ENCODE measurements at regions not wholly inside any gene's neighbourhood (a gene's known extent, or its start where the extent isn't known, plus 50 kb on each side); places are given as distances from the start of the nearest gene placed in this dataset.

DNA sequence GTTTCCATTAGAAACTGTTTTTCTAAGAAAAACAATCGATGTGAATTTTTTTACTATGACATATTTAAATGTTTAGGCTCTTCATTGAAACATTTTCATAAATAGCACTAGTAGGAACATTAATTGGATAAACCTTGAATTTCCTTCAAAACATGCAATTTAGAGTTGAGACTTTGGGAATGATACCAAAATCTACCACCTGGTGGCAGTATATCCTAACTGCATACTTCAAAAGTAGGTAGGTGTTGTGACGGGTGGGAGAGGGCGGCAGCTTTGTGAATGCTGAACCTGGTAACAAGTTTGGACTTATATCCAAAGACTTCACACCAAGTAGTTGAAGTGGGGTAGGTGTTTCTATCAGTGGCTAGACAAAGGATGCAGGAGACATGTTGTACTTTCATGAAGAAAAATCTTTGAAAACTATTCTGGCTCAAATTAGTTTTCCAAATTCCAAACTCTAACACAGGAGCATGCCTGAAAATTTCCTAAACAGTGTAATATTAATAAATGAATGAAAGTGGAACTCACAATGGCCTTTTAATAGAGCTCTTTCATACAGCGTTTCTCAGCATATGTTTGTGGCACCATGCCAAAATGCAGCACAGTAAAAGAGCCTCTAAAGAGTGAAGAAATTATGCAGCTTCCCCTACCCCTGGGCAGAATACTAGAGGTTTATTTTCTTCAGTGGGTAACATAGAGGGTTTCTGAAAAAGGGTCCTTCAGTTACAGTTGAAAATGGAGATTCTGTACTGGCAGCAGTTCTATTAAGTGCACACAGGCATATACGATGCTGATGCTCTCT, 201.0 kb upstream of the TPK1 start:
- TF ChIP-seq, protein P1, sequence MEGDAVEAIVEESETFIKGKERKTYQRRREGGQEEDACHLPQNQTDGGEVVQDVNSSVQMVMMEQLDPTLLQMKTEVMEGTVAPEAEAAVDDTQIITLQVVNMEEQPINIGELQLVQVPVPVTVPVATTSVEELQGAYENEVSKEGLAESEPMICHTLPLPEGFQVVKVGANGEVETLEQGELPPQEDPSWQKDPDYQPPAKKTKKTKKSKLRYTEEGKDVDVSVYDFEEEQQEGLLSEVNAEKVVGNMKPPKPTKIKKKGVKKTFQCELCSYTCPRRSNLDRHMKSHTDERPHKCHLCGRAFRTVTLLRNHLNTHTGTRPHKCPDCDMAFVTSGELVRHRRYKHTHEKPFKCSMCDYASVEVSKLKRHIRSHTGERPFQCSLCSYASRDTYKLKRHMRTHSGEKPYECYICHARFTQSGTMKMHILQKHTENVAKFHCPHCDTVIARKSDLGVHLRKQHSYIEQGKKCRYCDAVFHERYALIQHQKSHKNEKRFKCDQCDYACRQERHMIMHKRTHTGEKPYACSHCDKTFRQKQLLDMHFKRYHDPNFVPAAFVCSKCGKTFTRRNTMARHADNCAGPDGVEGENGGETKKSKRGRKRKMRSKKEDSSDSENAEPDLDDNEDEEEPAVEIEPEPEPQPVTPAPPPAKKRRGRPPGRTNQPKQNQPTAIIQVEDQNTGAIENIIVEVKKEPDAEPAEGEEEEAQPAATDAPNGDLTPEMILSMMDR (IDR thresholded peaks at IDR 0.05): peak; percentile 30 to 52 (median 49)
- TF ChIP-seq POLR2A (IDR thresholded peaks at IDR 0.05) (no peak), POLR2AphosphoS5 (IDR thresholded peaks at IDR 0.05) (no peak)
- H3K9me3 ChIP-seq: no peaks in the 10 kb centered on the region
- no peak for DNase-seq (ENCODE audit: low spot score in 2 of 2)
- H3K4me3 ChIP-seq: no peak overlapping the region
- H3K36me3 ChIP-seq: no peaks in the 10 kb centered on the region
- no peak overlapping the region for H3K27ac ChIP-seq
- no peaks in the 10 kb centered on the region for H3K4me1 ChIP-seq
- no peaks in the 10 kb centered on the region for H3K27me3 ChIP-seq
- intact Hi-C loops (cut with DNase I; ENCODE audit: low total_unique reads): no loop called here

DNA sequence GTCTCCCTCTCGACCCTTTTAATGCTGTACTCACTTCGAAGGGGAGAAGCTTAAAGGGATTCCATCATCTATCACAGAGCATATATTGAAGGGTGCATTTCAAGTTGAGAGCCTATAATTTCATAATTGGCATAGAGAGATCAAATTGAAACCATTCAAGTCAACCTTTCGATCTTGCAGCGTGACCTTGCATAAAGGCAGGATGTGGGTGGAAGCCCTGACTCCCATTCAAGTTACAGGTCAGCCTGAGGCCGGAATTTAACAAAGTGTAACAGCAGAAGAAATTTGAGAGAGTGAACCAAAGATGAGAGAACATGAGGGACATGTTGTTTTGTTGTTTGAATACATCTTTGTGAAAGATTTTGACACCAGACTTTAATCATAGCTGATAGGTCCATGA, 195.3 kb upstream of the TPK1 start:
- no peaks in the 10 kb centered on the region for H3K4me1 ChIP-seq
- intact Hi-C loops (cut with DNase I; ENCODE audit: low total_unique reads): no loop called here

DNA sequence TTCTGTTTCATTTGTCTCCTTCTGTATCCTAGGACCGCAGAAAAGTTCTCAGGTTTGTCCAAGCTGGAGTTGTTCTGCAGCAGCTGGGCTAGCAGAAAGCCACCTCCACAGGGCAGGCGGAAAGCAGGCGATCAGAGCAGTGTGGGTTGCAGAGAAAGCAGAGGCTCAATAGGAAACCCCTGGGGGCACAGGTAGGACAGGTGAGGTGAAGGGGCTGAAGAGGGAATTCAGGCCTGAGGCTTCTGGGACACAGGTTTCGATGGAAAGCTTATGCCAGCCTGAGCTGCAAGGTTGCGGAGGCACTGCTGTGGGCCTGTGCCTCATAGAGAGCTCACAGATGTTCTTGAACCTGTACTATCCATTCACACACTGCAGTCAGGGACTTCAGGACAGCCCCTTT, 194.9 kb upstream of the TPK1 start:
- Histone ChIP-seq H3K9me3 (no peaks in the 10 kb centered on the region), H3K27me3 (no peaks in the 10 kb centered on the region), H3K36me3 (no peaks in the 10 kb centered on the region), H3K4me3 (no peak overlapping the region), H3K27ac (no peak overlapping the region), H3K4me1 (no peaks in the 10 kb centered on the region)
- intact Hi-C loops (cut with DNase I; ENCODE audit: low total_unique reads): no loop called here
- TF ChIP-seq POLR2A (IDR thresholded peaks at IDR 0.05): no peak
- TF ChIP-seq, protein P1 (IDR thresholded peaks at IDR 0.05): no peak
- TF ChIP-seq POLR2AphosphoS5 (IDR thresholded peaks at IDR 0.05): no peak
- DNase-seq (ENCODE audit: low spot score in 2 of 2): no peak

More for the DNA sequence above, 195.3 kb upstream of the TPK1 start:
- no peaks in the 10 kb centered on the region for H3K36me3 ChIP-seq
- DNase-seq (ENCODE audit: low spot score in 2 of 2): no peak
- no peaks in the 10 kb centered on the region for H3K9me3 ChIP-seq
- no peak overlapping the region for H3K4me3 ChIP-seq
- TF ChIP-seq POLR2AphosphoS5 (IDR thresholded peaks at IDR 0.05): no peak
- TF ChIP-seq, protein P1 (IDR thresholded peaks at IDR 0.05): no peak
- TF ChIP-seq POLR2A (IDR thresholded peaks at IDR 0.05): no peak
- H3K27me3 ChIP-seq: no peaks in the 10 kb centered on the region
- no peak overlapping the region for H3K27ac ChIP-seq

DNA sequence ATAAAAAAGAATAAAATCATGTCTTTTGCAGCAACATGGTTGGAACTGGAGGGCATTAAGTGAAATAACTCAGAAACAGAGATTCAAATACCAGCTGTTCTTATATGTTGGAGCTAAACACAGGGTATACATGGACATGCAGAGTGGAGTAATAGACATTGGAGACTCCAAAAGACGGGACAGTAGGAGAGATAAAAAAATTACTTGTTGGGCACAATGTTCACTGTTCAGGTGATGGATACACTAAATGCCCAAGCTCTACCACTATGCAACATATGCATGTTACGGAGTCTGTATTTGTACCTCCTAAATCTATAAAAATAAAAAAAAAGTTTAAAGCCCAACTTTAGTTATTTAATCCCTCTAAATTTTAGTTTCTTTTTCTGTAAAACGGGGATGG, 184.6 kb upstream of the TPK1 start:
- intact Hi-C loops (cut with DNase I; ENCODE audit: low total_unique reads): no loop called here
- no peak for DNase-seq (ENCODE audit: low spot score in 2 of 2)
- TF ChIP-seq POLR2A (IDR thresholded peaks at IDR 0.05) (no peak), POLR2AphosphoS5 (IDR thresholded peaks at IDR 0.05) (no peak)
- TF ChIP-seq, protein P1 (IDR thresholded peaks at IDR 0.05): no peak
- H3K36me3 ChIP-seq: no peaks in the 10 kb centered on the region
- H3K27me3 ChIP-seq: no peaks in the 10 kb centered on the region
- H3K4me1 ChIP-seq: no peaks in the 10 kb centered on the region
- no peaks in the 10 kb centered on the region for H3K9me3 ChIP-seq
- H3K4me3 ChIP-seq: no peak overlapping the region
- H3K27ac ChIP-seq: no peak overlapping the region

DNA sequence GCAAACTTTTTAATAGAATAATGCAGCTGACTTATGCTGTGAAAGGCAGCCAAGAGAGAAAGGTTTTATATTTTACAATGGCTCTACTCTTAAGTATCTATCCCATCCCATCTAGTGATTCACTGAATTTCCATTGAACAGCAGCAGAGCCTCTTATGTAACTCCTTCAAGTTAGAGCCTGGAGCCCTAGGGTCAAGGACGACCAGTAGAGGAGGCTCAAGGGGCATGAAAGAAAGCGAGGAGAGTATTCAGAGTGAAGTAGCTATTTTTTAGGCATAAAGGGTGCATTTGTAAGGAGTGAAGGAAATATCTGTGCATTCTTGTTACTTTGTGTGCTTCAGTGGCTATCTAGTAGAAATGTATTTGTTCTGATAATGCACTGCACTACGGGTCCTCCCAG, 180.2 kb upstream of the TPK1 start:
- H3K4me1 ChIP-seq: no peaks in the 10 kb centered on the region
- H3K9me3 ChIP-seq: no peaks in the 10 kb centered on the region
- H3K27ac ChIP-seq: no peak overlapping the region
- DNase-seq (ENCODE audit: low spot score in 2 of 2): no peak
- intact Hi-C loops (cut with DNase I; ENCODE audit: low total_unique reads): no loop called here
- H3K36me3 ChIP-seq: no peaks in the 10 kb centered on the region
- no peak for TF ChIP-seq POLR2AphosphoS5 (IDR thresholded peaks at IDR 0.05)
- no peak for TF ChIP-seq POLR2A (IDR thresholded peaks at IDR 0.05)
- TF ChIP-seq, protein P1 (IDR thresholded peaks at IDR 0.05): no peak
- H3K4me3 ChIP-seq: no peak overlapping the region
- no peaks in the 10 kb centered on the region for H3K27me3 ChIP-seq

Data from breast epithelium (tissue), 4 donors.